Prostate gland (tissue), 2 donors: ENCODE measurements at regions not wholly inside any gene's neighbourhood (a gene's known extent, or its start where the extent isn't known, plus 50 kb on each side); places are given as distances from the start of the nearest gene placed in this dataset.

Experiments
- DNase-seq: peaks from one replicate; pipeline ENCODE4 v3.0.0-alpha.2; 2019; ENCODE audit warnings: low spot score
- H3K27ac ChIP-seq, 2 donors: fragments of 200-600 bp; sonication (generic); 2 replicates each; pipeline ENCODE4 v1.5.1; 2017 to 2019
- H3K27me3 ChIP-seq: fragments of 200-600 bp; sonication (generic); replicated peaks from 2 replicates; pipeline ENCODE4 v1.5.1; 2019; ENCODE audit not compliant: insufficient read depth
- H3K36me3 ChIP-seq, 2 donors: fragments of 200-600 bp; sonication (generic); 1 replicate in 1 of 2; 2 replicates in 1 of 2; pipeline versions ENCODE4 v1.5.1 to v1.8.1; 2017 to 2019
- H3K4me1 ChIP-seq: fragments of 200-600 bp; sonication (generic); replicated peaks from 2 replicates; pipeline ENCODE4 v1.5.1; 2019
- H3K4me3 ChIP-seq, 2 donors: fragments of 200-600 bp; sonication (generic); 2 replicates each; pipeline ENCODE4 v1.5.1; 2017 to 2019
- H3K9me3 ChIP-seq: fragments of 200-600 bp; sonication (generic); 2 replicates; pipeline ENCODE4 v1.5.1; 2017
- CTCF ChIP-seq, 4 experiments: fragments of 200-600 bp in 2 of 4; fragments of 450-650 bp in 2 of 4; sonication (generic) in 2 of 4; IDR thresholded peaks; 1 replicate in 3 of 4; 2 replicates in 1 of 4; pipeline ENCODE4 v1.5.1; 2016 to 2019; ENCODE audit warnings: antibody characterized with exemption in 4 of 4, mild to moderate bottlenecking in 2 of 4, moderate library complexity in 2 of 4
- POLR2A ChIP-seq: fragments of 450-650 bp; IDR thresholded peaks from one replicate; pipeline ENCODE4 v1.6.1; 2016; ENCODE audit warnings: antibody characterized with exemption, mild to moderate bottlenecking
- POLR2AphosphoS5 ChIP-seq: sonication (generic); formaldehyde crosslinking; IDR thresholded peaks from one replicate; pipeline ENCODE4 v1.6.1; 2017; ENCODE audit warnings: antibody characterized with exemption
- WGBS: methylation state at CpG from one replicate; pipeline ENCODE4 v1.1.5; 2018; 5-methylcytosine and 5-hydroxymethylcytosine counted together
- intact Hi-C: fragments of 100-400 bp; cut with DNase I; formaldehyde crosslinking; loops from one replicate; pipeline ENCODE4 v1.14.2; 2022

GRCh38 chr16:48942996-48943395 lies 333.0 kb upstream of the N4BP1 start:
- no peaks in the 10 kb centered on the region for H3K9me3 ChIP-seq
- H3K27ac ChIP-seq, result no peak overlapping the region
- H3K4me1 ChIP-seq, result no peaks in the 10 kb centered on the region
- no peak for DNase-seq
- intact Hi-C loops, result no loop called here
- no peak for TF ChIP-seq CTCF (IDR thresholded peaks at IDR 0.05)
- no peak for TF ChIP-seq POLR2AphosphoS5
- TF ChIP-seq POLR2A, result no peak
- 80% methylated on average over 3 of the region's 3 CpGs for WGBS
- H3K27me3 ChIP-seq, result no peaks in the 10 kb centered on the region
- no peaks in the 10 kb centered on the region for H3K36me3 ChIP-seq
- no peak overlapping the region for H3K4me3 ChIP-seq

GRCh38 chr16:48936811-48937210 lies 326.8 kb upstream of the N4BP1 start:
- intact Hi-C loops, result no loop called here
- no peaks in the 10 kb centered on the region for H3K36me3 ChIP-seq
- H3K9me3 ChIP-seq, result no peaks in the 10 kb centered on the region
- TF ChIP-seq CTCF (IDR thresholded peaks at IDR 0.05), result no peak
- TF ChIP-seq POLR2A, result no peak
- TF ChIP-seq POLR2AphosphoS5, result no peak
- H3K27me3 ChIP-seq, result no peaks in the 10 kb centered on the region
- DNase-seq, result no peak
- WGBS, result 95% methylated on average over 5 of the region's 5 CpGs
- H3K4me3 ChIP-seq, result no peak overlapping the region
- H3K27ac ChIP-seq, result no peak overlapping the region
- H3K4me1 ChIP-seq, result no peaks in the 10 kb centered on the region

GRCh38 chr16:48932216-48932855 lies 322.4 kb upstream of the N4BP1 start:
- 86% methylated on average over 9 of the region's 9 CpGs for WGBS
- H3K9me3 ChIP-seq, result no peaks in the 10 kb centered on the region
- no peak overlapping the region for H3K4me3 ChIP-seq
- no peaks in the 10 kb centered on the region for H3K36me3 ChIP-seq
- H3K27ac ChIP-seq, result no peak overlapping the region
- no peak for DNase-seq
- H3K27me3 ChIP-seq, result no peaks in the 10 kb centered on the region
- H3K4me1 ChIP-seq, result no peaks in the 10 kb centered on the region
- intact Hi-C loops, result no loop called here
- TF ChIP-seq POLR2A, result no peak
- no peak for TF ChIP-seq CTCF (IDR thresholded peaks at IDR 0.05)
- TF ChIP-seq POLR2AphosphoS5, result no peak

GRCh38 chr16:48930951-48931553 lies 321.1 kb upstream of the N4BP1 start:
- Histone ChIP-seq H3K4me1 (no peaks in the 10 kb centered on the region), H3K9me3 (no peaks in the 10 kb centered on the region), H3K4me3 (no peak overlapping the region), H3K36me3 (no peaks in the 10 kb centered on the region), H3K27me3 (no peaks in the 10 kb centered on the region), H3K27ac (no peak overlapping the region)
- no peak for DNase-seq
- 92% methylated on average over 4 of the region's 4 CpGs for WGBS
- TF ChIP-seq CTCF (IDR thresholded peaks at IDR 0.05) (no peak), POLR2AphosphoS5 (no peak), POLR2A (no peak)
- intact Hi-C loops, result no loop called here

GRCh38 chr16:48919791-48920190 lies 309.8 kb upstream of the N4BP1 start:
- Histone ChIP-seq H3K4me3 (no peak overlapping the region), H3K27me3 (no peaks in the 10 kb centered on the region), H3K27ac (no peak overlapping the region), H3K4me1 (no peaks in the 10 kb centered on the region), H3K36me3 (no peaks in the 10 kb centered on the region), H3K9me3 (no peaks in the 10 kb centered on the region)
- WGBS, result 80% methylated on average over 6 of the region's 6 CpGs
- intact Hi-C loops, result no loop called here
- DNase-seq, result no peak
- TF ChIP-seq POLR2AphosphoS5 (no peak), CTCF (IDR thresholded peaks at IDR 0.05) (no peak), POLR2A (no peak)
